IMR-90 (cell line): ENCODE measurements at regions not wholly inside any gene's neighbourhood (a gene's known extent, or its start where the extent isn't known, plus 50 kb on each side); places are given as distances from the start of the nearest gene placed in this dataset.

Experiments used
- ATAC-seq: fragments of 200-7000 bp; cut with Tn5 transposase; 2 replicates; pipeline ENCODE4 v1.9.1; 2020; ENCODE audit warnings: low read depth, mild to moderate bottlenecking, moderate library complexity
- BruUV-seq: library from RNA; stranded (reverse); fragments of 400-500 nt; replicated peaks from 2 replicates; lab custom pipeline; 2021; lab: Mats Ljungman, UMichigan
- CTCF ChIA-PET: fragments of 300-600 bp; formaldehyde crosslinking; extraction: SDS; loops from one replicate; lab custom pipeline; 2021; ENCODE audit warnings: antibody characterized with exemption; lab: Yijun Ruan, JAX
- POLR2A ChIA-PET: fragments of 300-600 bp; sonication (Branson Sonifier 250); formaldehyde crosslinking; loops from one replicate; lab custom pipeline; 2022; ENCODE audit warnings: antibody characterized with exemption; ENCODE audit not compliant: unreplicated experiment; lab: Charles Lee
- DNase-seq: peaks from one replicate; pipeline ENCODE4 v3.0.0; 2013
- H2AFZ ChIP-seq: replicated peaks from 2 replicates; pipeline ENCODE3; 2013; ENCODE audit warnings: low read length, mild to moderate bottlenecking; ENCODE audit not compliant: poor library complexity
- H2AK5ac ChIP-seq: 2 replicates; pipeline ENCODE4 v1.6.1; 2013; ENCODE audit warnings: low read depth, low read length, inconsistent platforms
- H2AK9ac ChIP-seq: replicated peaks from 2 replicates; pipeline ENCODE3; 2013; ENCODE audit warnings: mild to moderate bottlenecking, low read depth, low read length, moderate library complexity; ENCODE audit not compliant: poor library complexity
- H2BK120ac ChIP-seq: 2 replicates; pipeline ENCODE4 v1.6.1; 2013; ENCODE audit warnings: low read depth, low read length, inconsistent platforms
- H2BK15ac ChIP-seq: 3 replicates; pipeline ENCODE4 v1.6.1; 2013; ENCODE audit warnings: low read depth, low read length, inconsistent platforms
- H2BK20ac ChIP-seq: 2 replicates; pipeline ENCODE4 v1.6.1; 2013; ENCODE audit warnings: low read depth, mild to moderate bottlenecking, inconsistent platforms, low read length, moderate library complexity
- H2BK5ac ChIP-seq: 2 replicates; pipeline ENCODE4 v1.6.1; 2013; ENCODE audit warnings: mild to moderate bottlenecking, low read depth, low read length, inconsistent platforms; ENCODE audit not compliant: poor library complexity, severe bottlenecking
- H3K14ac ChIP-seq: replicated peaks from 2 replicates; pipeline ENCODE4 v1.6.1; 2013; ENCODE audit warnings: low read depth, low read length, inconsistent platforms
- H3K18ac ChIP-seq: 2 replicates; pipeline ENCODE4 v1.6.1; 2013; ENCODE audit warnings: low read depth, low read length, control low read depth
- H3K23ac ChIP-seq: 2 replicates; pipeline ENCODE4 v1.6.1; 2013; ENCODE audit warnings: low read depth, low read length, inconsistent platforms
- H3K27ac ChIP-seq: 2 replicates; pipeline ENCODE4 v1.5.1; 2013; ENCODE audit warnings: mild to moderate bottlenecking, control low read depth, low read length; ENCODE audit not compliant: insufficient read depth
- H3K27me3 ChIP-seq: 2 replicates; pipeline ENCODE4 v1.6.1; 2013; ENCODE audit warnings: low read length; ENCODE audit not compliant: control insufficient read depth, insufficient read depth
- H3K36me3 ChIP-seq: 2 replicates; pipeline ENCODE4 v1.6.1; 2013; ENCODE audit warnings: low read length, mixed read lengths; ENCODE audit not compliant: control insufficient read depth, insufficient read depth
- H3K4ac ChIP-seq: 2 replicates; pipeline ENCODE4 v1.6.1; 2013; ENCODE audit warnings: low read depth, low read length, inconsistent platforms
- H3K4me1 ChIP-seq: 2 replicates; pipeline ENCODE4 v1.6.1; 2013; ENCODE audit warnings: low read length, mixed read lengths; ENCODE audit not compliant: control insufficient read depth, insufficient read depth
- H3K4me2 ChIP-seq: 2 replicates; pipeline ENCODE4 v1.6.1; 2013; ENCODE audit warnings: low read depth, mild to moderate bottlenecking, control low read depth, low read length, moderate library complexity
- H3K4me3 ChIP-seq: 2 replicates; pipeline ENCODE4 v1.5.1; 2013; ENCODE audit warnings: low read depth, mild to moderate bottlenecking, control low read depth, low read length, moderate library complexity; ENCODE audit not compliant: insufficient read depth
- H3K56ac ChIP-seq: 2 replicates; pipeline ENCODE4 v1.6.1; 2013; ENCODE audit warnings: low read length, inconsistent platforms; ENCODE audit not compliant: insufficient read depth; ENCODE audit errors: extremely low read depth
- H3K79me1 ChIP-seq, 2 experiments: 2 replicates each; pipeline ENCODE4 v1.6.1; 2013; ENCODE audit warnings: low read length in 2 of 2, inconsistent platforms in 1 of 2, low read depth in 1 of 2
- H3K9ac ChIP-seq: 2 replicates; pipeline ENCODE4 v1.6.1; 2013; ENCODE audit warnings: low read depth, low read length, control low read depth
- H3K9me1 ChIP-seq: 2 replicates; pipeline ENCODE4 v1.6.1; 2013; ENCODE audit warnings: low read length, inconsistent platforms; ENCODE audit not compliant: insufficient read depth
- H3K9me3 ChIP-seq: 2 replicates; pipeline ENCODE4 v1.6.1; 2013; ENCODE audit warnings: low read length; ENCODE audit not compliant: control insufficient read depth, insufficient read depth
- H4K20me1 ChIP-seq: 2 replicates; pipeline ENCODE4 v1.6.1; 2013; ENCODE audit warnings: low read length, inconsistent platforms; ENCODE audit not compliant: insufficient read depth
- H4K5ac ChIP-seq: 2 replicates; pipeline ENCODE4 v1.6.1; 2013; ENCODE audit warnings: mild to moderate bottlenecking, low read depth, low read length, control low read depth
- H4K8ac ChIP-seq, 2 experiments: 2 replicates each; pipeline ENCODE4 v1.6.1; 2013; ENCODE audit warnings: low read depth in 2 of 2, low read length in 2 of 2, control low read depth in 1 of 2, inconsistent platforms in 1 of 2
- H4K91ac ChIP-seq: 2 replicates; pipeline ENCODE4 v1.6.1; 2013; ENCODE audit warnings: low read depth, low read length, inconsistent platforms; ENCODE audit not compliant: insufficient read depth
- CEBPB ChIP-seq: IDR thresholded peaks from 2 replicates; pipeline ENCODE4 v1.6.1; 2012; ENCODE audit warnings: low read depth, low read length, improper control_type of control experiment
- ELK1 ChIP-seq: fragments of 150-350 bp; IDR thresholded peaks from 2 replicates; pipeline ENCODE4 v1.6.1; 2016; ENCODE audit warnings: low read depth, mild to moderate bottlenecking, low read length, moderate library complexity, borderline replicate concordance
- MAFK ChIP-seq: IDR thresholded peaks from 2 replicates; pipeline ENCODE4 v1.6.1; 2012; ENCODE audit warnings: low read depth, low read length, improper control_type of control experiment
- MXI1 ChIP-seq: IDR thresholded peaks from 2 replicates; pipeline ENCODE4 v1.6.1; 2012; ENCODE audit warnings: low read depth, mild to moderate bottlenecking, low read length, moderate library complexity, borderline replicate concordance
- NFE2L2 ChIP-seq: fragments of 150-350 bp; IDR thresholded peaks from 2 replicates; pipeline ENCODE4 v1.6.1; 2016; ENCODE audit warnings: low read depth, mild to moderate bottlenecking, low read length
- POLR2A ChIP-seq: IDR thresholded peaks from 2 replicates; pipeline ENCODE4 v1.6.1; 2012; ENCODE audit warnings: mild to moderate bottlenecking, low read depth, low read length
- RAD21 ChIP-seq: IDR thresholded peaks from 2 replicates; pipeline ENCODE4 v1.6.1; 2012; ENCODE audit warnings: low read length, improper control_type of control experiment
- RCOR1 ChIP-seq: IDR thresholded peaks from 2 replicates; pipeline ENCODE4 v1.6.1; 2012; ENCODE audit warnings: mild to moderate bottlenecking, low read length, improper control_type of control experiment; ENCODE audit not compliant: insufficient replicate concordance
- USF2 ChIP-seq: fragments of 150-350 bp; IDR thresholded peaks from 2 replicates; pipeline ENCODE4 v1.6.1; 2017; ENCODE audit warnings: mild to moderate bottlenecking, antibody characterized with exemption, low read length, low read depth
- WGBS, 2 experiments: methylation state at CpG; one replicate each; pipeline versions ENCODE4 v1.1.5 to v1.1.7; 2013; ENCODE audit warnings: missing lambda C conversion rate in 2 of 2; ENCODE audit not compliant: insufficient read length in 1 of 2; ENCODE audit errors: extremely low coverage in 2 of 2; 5-methylcytosine and 5-hydroxymethylcytosine counted together
- dilution Hi-C: fragments of 300-500 bp; cut with HindIII; formaldehyde crosslinking; loops from one replicate; pipeline ENCODE4 v1.14.3; 2018; ENCODE audit warnings: low sequenced_read_pairs; ENCODE audit not compliant: unreplicated experiment
- in situ Hi-C: fragments of 300-500 bp; cut with MboI; formaldehyde crosslinking; loops from 3 replicates; pipeline ENCODE4 v1.14.3; 2019; ENCODE audit warnings: low sequenced_read_pairs, inconsistent platforms, mixed read lengths
- intact Hi-C: fragments of 100-400 bp; cut with micrococcal nuclease; formaldehyde crosslinking; loops from 2 replicates; pipeline ENCODE4 v1.10.0; 2022
- TF ChIP-seq, protein P1 (sequence below): conservative IDR thresholded peaks from 2 replicates; pipeline ENCODE4 v1.5.1; 2012; ENCODE audit warnings: mild to moderate bottlenecking, low read depth, low read length, improper control_type of control experiment

DNA sequence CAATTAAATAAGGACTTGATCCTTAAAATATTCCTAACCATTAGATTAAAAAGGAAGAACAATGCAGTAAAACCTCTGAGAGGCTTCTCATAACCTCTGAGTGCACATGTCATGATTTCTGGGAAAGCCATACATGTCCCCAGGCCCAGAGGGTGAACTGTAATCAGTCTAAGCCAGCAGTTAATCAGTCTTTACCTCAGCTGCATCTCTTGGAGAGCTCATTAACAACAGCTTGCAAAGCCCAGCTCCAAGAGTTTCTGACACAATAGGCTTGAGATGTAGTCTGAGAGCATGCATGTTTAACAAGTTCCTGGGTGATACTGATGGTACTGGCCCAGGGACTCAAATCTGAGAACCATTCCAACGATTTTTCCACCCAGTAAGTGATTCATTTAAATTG, 392.1 kb downstream of the DNAH5 start:
- H4K5ac ChIP-seq, result no peak overlapping the region
- no peaks in the 10 kb centered on the region for H3K4me1 ChIP-seq
- ATAC-seq (no peak), DNase-seq (no peak)
- H3K9me1 ChIP-seq, result no peaks in the 10 kb centered on the region
- no peak overlapping the region for H2BK5ac ChIP-seq
- no peak overlapping the region for H3K18ac ChIP-seq
- no peak overlapping the region for H3K27ac ChIP-seq
- whole genome bisulfite sequencing, 2 experiments, result no CpG with 5 or more reads among the region's 1 CpG
- no peak overlapping the region for H3K14ac ChIP-seq
- H4K8ac ChIP-seq, result no peak overlapping the region
- no peak overlapping the region for H2BK15ac ChIP-seq
- H3K56ac ChIP-seq, result no peak overlapping the region
- intact Hi-C loops (no loop called here), in situ Hi-C loops (no loop called here), dilution Hi-C loops (no loop called here)
- H3K23ac ChIP-seq, result no peak overlapping the region
- no peak overlapping the region for H3K4me3 ChIP-seq
- H3K36me3 ChIP-seq, result no peaks in the 10 kb centered on the region
- no peak overlapping the region for H3K4ac ChIP-seq
- no peak overlapping the region for H2BK120ac ChIP-seq
- BruUV-seq, result no TSS peak
- POLR2A ChIA-PET, result no interaction called here
- no peak for TF ChIP-seq ELK1
- TF ChIP-seq USF2, result no peak
- TF ChIP-seq MAFK, result no peak
- TF ChIP-seq RCOR1, result no peak
- TF ChIP-seq RAD21, result no peak
- no peak for TF ChIP-seq MXI1
- TF ChIP-seq NFE2L2, result no peak
- TF ChIP-seq POLR2A, result no peak
- TF ChIP-seq, protein P1, sequence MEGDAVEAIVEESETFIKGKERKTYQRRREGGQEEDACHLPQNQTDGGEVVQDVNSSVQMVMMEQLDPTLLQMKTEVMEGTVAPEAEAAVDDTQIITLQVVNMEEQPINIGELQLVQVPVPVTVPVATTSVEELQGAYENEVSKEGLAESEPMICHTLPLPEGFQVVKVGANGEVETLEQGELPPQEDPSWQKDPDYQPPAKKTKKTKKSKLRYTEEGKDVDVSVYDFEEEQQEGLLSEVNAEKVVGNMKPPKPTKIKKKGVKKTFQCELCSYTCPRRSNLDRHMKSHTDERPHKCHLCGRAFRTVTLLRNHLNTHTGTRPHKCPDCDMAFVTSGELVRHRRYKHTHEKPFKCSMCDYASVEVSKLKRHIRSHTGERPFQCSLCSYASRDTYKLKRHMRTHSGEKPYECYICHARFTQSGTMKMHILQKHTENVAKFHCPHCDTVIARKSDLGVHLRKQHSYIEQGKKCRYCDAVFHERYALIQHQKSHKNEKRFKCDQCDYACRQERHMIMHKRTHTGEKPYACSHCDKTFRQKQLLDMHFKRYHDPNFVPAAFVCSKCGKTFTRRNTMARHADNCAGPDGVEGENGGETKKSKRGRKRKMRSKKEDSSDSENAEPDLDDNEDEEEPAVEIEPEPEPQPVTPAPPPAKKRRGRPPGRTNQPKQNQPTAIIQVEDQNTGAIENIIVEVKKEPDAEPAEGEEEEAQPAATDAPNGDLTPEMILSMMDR, result no peak
- no peak for TF ChIP-seq CEBPB
- CTCF ChIA-PET, result no interaction called here
- no peak overlapping the region for H2AFZ ChIP-seq
- no peak overlapping the region for H2AK9ac ChIP-seq
- no peak overlapping the region for H2BK20ac ChIP-seq
- H3K9ac ChIP-seq, result no peak overlapping the region
- H4K91ac ChIP-seq, result no peak overlapping the region
- no peaks in the 10 kb centered on the region for H4K20me1 ChIP-seq
- no peak overlapping the region for H2AK5ac ChIP-seq
- no peak overlapping the region for H3K4me2 ChIP-seq
- no peaks in the 10 kb centered on the region for H3K9me3 ChIP-seq
- no peaks in the 10 kb centered on the region for H3K79me1 ChIP-seq
- peaks cover 1% of the 10 kb centered on the region for H3K27me3 ChIP-seq
